ENCODE measurements at regions not wholly inside any gene's neighbourhood (a gene's known extent, or its start where the extent isn't known, plus 50 kb on each side); places are given as distances from the start of the nearest gene placed in this dataset.

GRCh38 chr13:63542770-63543169 is 2127.1 kb upstream of the PCDH20 start:
- TF ChIP-seq, protein P1, sequence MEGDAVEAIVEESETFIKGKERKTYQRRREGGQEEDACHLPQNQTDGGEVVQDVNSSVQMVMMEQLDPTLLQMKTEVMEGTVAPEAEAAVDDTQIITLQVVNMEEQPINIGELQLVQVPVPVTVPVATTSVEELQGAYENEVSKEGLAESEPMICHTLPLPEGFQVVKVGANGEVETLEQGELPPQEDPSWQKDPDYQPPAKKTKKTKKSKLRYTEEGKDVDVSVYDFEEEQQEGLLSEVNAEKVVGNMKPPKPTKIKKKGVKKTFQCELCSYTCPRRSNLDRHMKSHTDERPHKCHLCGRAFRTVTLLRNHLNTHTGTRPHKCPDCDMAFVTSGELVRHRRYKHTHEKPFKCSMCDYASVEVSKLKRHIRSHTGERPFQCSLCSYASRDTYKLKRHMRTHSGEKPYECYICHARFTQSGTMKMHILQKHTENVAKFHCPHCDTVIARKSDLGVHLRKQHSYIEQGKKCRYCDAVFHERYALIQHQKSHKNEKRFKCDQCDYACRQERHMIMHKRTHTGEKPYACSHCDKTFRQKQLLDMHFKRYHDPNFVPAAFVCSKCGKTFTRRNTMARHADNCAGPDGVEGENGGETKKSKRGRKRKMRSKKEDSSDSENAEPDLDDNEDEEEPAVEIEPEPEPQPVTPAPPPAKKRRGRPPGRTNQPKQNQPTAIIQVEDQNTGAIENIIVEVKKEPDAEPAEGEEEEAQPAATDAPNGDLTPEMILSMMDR (IDR thresholded peaks at IDR 0.05; ENCODE audit: insufficient read depth, low read depth, low read length): no peak
- TF ChIP-seq EZH2 (IDR thresholded peaks at IDR 0.05; ENCODE audit: insufficient read depth, low read length): no peak

All from astrocyte (in vitro differentiated cells and primary cell).